Hematopoietic multipotent progenitor cell treated with erythropoietin and hydrocortisone succinate and interleukin-3 and kit ligand, for 6 days (in vitro differentiated cells): ENCODE measurements at regions not wholly inside any gene's neighbourhood (a gene's known extent, or its start where the extent isn't known, plus 50 kb on each side); places are given as distances from the start of the nearest gene placed in this dataset.
"Not testable (repeated sequence)": the region's sequence is repeated elsewhere in the genome, so short reads cannot be mapped to it uniquely, and the experiment has no call there.

ENCODE experiments used
- DNase-seq: peaks from one replicate; pipeline ENCODE4 v3.0.0-alpha.2; 2015

DNA sequence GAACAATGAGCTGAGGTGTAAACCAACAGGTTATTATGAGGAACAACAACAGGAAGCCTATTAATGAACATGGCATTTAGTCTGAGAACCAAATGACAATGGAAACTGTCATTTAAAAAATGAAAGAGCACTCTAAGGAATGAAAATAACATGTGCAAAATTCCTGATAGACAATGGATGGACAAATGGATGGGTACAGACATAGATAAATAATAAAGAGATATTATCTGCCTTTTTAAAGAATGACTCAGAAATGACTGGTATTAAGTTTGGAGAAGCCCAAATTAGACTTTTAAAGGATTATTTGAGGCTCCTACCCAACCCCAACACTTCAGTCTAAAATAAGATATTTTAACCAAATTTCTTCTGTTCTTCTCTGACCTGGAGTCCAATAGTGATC is 650.5 kb upstream of the ZNF385D start:
- DNase-seq, result no peak

DNA sequence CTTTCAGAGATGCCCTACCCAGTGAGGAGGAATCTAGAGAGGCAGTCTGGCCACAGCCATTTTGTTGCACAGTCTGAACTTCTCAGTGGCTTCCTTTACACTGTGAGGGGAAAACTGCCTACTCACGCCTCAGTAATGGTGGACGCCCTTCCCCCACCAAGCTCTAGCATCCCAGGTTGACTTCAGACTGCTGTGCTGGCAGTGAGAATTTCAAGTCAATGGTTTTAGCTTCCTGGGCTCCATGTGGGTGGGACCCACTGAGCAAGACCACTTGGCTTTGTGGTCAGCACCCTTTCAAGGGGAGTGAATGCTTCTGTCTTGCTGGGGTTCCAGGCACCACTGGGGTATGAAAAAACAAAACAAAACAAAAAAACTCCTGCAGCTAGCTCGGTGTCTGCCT is 663.2 kb upstream of the ZNF385D start:
- no peak for DNase-seq

DNA sequence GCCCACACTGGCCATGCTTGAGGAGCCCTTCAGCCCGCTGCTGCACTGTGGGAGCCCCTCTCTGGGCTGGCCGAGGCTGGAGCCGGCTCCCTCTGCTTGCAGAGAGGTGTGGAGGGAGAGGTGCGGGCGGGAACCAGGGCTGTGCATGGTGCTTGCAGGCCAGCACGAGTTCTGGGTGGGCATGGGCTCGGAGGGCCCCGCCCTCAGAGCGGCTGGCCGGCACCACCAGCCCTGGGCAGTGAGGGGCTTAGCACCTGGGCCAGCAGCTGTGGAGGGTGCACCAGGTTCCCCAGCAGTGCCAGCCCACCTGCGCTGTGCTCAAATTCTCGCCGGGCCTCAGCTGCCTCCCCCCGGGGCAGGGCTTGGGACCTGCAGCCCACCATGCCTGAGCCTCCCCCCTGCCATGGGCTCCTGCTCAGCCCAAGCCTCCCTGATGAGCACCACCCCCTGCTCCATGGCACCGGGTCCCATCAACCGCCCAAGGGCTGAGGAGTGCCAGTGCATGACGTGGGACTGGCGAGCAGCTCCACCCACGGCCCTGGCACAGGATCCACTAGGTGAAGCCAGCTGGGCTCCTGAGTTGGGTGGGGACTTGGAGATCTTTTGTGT is 665.9 kb upstream of the ZNF385D start:
- DNase-seq, result not testable (repeated sequence)

DNA sequence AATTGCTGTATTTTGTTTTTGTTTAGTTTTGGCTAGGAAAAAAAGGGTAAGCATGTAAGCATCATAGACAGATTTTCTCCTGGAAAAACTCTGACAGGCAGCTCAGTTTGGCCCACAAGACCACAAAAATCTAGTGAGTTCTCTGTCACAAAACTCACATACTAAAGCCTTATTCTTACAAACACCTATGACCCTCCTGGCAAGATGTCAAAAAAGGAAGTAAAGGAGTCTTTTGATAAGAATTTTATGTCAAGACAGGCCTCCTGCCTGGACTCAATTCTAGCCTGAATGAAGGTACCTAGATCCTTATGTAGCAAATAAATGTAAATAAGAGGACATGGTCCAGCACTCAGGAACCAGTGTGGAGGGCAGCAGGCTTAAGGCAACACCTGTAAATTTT is 668.3 kb upstream of the ZNF385D start:
- DNase-seq, result peak; percentile 25

DNA sequence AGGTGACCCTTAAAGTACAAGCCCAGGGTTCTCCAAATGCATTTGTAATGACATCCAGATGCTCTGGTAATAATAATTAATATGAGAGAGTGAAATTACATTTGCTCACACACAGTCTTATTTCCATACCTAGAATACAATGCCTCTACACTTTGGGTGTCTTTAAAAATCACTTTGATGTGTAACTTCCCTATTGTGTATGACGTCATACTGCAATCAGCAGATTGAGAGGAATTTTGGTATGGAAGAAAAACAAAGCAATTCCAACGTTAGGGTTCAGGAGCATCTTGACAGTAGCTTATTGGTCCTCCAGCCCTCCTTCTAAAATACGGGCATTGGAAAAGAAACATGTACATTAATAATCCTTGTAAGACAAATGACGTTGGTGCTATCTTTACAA is 670.6 kb upstream of the ZNF385D start:
- DNase-seq, result no peak

DNA sequence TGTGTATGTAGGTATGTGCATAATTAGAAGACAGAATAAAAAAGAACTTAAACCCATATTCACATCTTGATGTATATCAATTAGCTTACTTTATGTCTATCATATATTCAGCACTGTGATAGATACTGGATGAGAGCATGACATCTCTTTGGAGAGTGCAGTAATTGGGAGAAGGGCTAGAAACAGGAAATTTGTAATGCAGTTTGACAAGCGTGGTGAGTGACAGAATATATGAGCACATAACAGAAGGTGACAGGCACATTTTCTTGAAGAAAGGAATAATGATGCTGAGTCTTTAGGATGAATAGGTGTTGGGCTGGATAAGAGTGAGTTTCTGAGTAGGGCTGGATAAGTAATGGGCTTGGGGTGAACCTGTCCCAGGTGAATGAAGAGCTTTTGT is 680.3 kb upstream of the ZNF385D start:
- no peak for DNase-seq

DNA sequence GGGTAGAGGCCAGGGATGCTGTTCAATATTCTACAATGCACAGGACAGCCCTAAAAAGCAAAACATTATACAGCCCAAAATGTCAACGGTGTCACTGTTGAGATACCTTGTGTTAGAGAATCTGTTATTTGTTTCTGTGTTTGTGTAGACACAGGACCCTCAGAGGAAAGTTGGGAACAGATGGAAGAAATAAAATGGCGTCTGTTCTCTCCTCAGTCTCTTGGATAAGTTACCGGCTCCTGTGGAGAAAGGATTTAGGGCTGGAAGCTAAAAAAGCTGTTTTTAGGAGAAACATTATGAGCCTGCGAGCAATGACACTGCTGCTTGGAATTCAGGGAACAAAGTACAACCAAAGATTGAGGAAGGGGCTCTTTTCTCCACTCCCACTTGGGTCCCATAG is 688.6 kb upstream of the ZNF385D start:
- DNase-seq, result no peak

DNA sequence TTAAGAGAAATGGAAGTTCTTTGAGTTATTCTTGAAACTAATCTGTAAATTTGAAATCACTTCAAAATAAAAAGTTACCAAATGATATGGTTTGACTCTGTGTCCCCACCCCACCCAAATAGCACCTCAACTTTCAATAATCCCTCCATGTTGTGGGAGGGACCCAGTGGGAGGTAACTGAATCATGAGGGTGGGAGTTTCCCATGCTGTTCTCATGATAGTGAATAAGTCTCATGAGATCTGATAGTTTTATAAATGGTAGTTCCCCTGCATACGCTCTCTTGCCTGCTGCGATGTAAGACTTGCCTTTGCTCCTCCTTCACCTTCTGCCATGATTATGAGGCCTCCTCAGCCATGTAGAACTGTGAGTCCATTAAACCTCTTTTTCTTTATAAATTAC is 690.7 kb upstream of the ZNF385D start:
- no peak for DNase-seq

DNA sequence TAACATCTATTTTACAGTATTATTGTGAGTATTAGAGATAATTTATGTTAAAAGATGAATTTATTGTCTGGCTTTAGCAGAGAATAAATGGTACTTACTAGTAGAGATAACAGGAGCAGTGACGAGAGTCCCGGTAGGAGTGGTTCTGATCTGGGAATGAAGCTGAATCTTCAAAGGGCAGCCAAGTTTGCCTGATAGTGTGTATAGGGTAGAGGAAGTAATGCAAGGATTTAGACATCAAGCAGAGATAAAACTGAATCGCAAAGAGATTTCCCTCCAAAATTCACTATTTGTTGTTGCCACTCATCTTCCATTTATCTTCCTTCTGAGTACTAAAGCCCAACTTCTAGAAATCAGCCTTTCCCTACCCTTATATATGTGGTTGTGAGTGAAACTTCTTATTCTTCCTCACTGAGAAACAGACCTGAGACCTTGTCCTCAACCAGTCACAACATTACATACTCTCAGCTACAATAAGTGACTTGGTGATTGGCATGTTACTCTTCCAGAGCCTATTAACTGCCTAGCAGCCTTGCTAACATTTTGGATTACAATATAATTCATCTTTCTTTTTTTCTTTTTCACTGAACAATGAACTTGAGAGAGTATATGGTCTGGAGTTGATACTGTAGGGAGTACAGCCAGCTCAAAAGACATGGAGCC is 692.7 kb upstream of the ZNF385D start:
- DNase-seq, result no peak

DNA sequence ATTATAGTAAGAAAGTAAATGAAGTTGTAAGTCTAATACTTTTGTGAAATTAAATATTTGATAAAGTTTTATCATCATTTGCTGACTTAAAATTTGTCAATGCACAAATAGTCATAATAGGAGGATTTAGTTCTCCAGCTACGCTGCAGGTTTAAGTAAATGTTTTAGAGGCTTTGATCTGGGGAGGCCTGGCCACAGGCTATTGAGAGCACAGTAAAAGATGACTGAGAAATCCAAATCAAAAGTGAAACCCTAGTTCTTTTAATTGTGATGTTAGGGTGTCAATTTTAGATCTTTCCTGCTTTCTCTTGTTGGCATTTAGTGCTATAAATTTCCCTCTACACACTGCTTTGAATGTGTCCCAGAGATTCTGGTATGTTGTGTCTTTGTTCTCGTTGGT is 694.3 kb upstream of the ZNF385D start:
- not testable (repeated sequence) for DNase-seq

DNA sequence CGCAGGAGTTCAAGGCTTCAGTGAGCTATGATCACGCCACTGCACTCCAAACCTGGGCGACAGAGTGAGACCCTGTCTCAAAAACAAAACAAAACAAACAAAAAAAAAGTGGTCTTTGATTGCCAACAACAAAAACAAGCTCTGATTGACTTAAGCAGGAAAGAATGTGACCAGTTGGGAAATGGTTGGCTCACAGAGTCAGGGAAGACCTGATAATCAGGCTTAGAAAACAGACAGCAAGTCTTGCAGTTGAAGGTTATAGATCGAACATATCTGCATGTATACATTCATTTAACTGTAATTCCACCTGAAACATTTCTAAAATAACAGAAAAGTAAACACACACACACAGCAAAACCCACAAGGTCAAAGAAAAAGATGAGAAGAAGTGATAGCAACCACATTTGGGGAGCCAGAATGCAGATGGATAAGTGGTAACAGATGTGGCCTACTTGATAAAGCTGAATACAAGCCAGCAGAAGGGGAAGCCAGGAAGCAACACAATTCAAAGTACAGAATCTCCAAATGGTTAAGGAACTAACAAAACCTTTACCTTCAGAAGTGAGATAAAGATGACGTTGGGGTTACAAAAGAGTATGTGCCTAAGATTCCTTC is 699.9 kb upstream of the ZNF385D start:
- DNase-seq, result peak; percentile 93

DNA sequence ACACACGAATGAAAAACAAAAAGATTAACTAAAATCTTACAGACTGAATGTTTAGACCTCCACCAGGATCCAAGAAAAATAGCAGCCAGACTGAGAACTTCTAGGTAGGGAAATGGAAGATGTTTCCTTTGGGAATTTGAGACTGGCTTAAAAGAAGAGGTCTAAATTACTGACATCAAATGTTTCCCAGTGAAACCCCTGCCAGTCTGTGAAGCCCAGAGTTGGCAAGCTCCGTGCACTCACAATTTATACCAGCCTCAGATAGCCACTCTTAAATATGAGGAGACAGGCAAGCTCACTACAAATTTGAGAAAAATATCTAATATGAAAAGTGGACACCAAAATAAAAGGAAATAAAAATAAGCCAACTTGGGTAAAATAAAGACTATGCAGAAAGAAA is 700.5 kb upstream of the ZNF385D start:
- DNase-seq, result peak; percentile 25

DNA sequence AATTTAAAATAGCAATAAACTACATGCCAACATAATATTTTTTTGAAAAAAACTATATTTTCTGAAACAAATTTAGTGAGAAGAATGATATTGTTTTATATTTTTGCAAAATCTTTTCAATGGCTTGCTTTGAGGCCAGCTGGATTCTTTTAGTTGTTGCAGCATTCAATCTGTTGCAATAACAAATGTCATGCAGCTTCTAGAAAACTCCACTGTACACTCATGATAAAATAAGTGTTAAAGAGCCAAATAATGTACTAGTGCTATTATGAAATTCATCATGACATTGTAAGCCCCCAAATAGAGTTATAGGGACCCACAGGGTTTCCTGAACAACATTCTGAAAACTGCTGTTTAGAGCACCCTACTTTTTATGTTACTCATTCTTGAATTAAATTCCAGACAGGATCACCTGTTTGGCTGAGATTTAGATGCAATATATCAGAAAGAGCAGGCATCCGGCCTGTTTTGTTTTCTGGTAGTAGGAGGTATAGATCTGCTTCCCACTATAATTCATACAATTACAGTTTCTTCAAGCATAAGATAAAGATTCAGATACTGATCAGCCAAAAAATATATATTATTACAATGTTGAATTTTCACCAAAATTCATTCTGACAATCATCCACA is 703.0 kb upstream of the ZNF385D start:
- no peak for DNase-seq

DNA sequence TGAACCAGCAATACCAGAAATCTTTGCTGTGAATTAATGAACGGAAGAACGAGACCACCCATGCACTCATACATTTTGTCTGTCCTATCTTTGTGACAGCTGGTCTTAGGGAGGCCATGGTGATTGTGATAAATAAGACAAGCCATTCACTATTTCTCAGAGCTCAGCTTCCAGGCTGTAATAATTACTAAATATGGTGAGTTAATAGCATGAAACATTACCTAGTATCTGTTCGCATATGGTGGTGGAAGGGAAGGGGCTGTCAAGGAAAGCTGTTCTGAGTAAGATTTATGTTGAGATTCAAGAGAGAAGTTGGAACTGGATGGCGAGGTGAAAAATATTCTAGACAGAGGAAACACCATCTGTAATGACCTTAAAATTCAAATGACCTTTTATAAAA is 719.0 kb upstream of the ZNF385D start:
- DNase-seq, result no peak

DNA sequence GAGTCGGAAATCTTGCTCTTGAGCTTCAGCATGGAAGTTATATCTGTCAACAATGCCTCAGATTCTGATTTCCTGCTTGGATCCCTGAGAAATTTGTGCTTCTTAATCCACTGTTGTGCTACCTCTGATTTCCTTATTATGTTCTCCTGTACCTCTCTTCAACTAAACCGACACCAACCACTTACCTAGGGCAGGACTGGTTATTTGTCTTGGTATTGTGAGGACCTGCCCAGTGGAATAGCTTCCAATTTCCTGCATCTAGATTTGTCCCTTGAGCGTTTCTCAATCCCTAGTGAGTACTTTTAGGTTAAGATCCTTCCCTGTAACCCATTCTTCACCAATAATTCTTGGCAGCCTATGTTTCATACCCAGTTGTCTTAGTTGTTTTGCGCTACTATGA is 720.5 kb upstream of the ZNF385D start:
- DNase-seq, result no peak

DNA sequence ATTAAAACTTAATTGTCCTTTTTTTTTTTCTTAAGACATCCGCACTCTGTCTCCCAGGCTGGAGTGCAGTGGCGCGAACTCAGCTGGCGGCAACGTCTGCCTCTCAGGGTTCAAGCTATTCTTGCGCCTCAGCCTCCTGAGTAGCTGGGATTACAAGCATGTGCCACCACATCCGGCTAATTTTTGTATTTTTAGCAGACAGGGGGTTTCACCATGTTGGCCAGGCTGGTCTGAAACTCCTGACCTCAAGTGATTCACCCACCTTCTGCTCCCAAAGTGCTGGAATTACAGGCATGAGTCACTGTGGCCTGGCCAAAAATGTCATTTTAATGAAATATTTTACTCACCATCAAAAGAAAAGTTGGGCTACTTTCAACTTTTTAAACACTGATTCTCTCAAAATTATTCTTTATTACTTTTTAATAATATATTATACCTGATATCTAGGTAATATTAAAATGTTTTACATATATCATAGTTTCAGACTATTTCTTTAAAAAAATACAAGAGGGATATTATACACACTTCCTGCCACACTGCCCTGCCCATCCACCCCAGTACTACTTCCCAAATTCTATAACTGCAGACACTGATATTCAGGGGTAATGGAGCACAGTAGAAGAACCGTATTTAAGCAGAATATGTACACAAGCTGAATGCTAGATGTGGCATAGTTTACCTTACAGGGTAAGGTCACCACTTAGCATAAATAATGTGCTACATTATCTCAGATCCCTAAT is 723.9 kb upstream of the ZNF385D start:
- no peak for DNase-seq

DNA sequence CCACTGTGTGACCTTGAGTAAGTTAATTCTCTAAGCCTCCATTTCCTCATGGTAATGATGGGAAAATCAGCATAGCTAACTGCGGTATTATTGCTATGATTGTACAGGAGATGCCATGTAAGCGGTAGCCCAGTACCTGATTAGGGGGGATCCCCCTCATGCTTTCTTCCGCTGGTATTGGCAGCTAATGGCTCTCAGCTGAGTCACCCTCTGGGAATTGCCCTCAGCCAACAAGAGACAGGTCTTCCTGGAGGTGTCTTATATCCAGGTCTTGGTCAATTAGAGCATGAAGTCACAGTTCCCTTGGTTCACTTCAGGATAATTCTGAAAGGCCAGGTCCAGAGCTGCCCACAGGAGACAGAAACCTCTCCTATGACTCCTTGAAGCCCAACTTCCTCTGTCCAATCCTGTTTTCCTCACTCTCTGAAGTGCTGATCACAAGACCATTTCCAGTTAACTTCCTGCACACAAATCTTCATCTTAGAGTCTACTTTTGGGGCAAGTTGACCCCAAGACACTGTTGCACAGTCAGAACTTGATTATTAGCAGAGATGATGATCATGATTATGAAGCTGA is 724.7 kb upstream of the ZNF385D start:
- DNase-seq, result no peak

DNA sequence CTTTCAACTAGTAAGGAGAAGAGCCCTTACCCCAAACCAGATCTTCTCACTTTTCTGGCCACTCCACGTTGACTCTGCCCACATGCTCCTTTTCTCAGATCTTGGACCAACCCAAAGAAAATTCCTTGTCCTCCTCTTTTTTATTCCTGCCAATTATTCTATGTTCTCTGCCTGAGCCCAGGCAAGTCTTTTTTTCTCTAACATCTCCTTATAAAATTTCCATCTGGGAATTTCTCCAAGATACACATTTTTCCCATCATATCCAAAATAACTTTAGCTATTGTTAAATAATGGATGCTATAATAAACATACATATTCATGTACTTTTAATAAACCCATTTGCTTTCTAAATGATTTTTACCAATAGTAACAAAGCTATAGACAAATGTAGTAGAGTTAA is 726.0 kb upstream of the ZNF385D start:
- DNase-seq, result no peak

DNA sequence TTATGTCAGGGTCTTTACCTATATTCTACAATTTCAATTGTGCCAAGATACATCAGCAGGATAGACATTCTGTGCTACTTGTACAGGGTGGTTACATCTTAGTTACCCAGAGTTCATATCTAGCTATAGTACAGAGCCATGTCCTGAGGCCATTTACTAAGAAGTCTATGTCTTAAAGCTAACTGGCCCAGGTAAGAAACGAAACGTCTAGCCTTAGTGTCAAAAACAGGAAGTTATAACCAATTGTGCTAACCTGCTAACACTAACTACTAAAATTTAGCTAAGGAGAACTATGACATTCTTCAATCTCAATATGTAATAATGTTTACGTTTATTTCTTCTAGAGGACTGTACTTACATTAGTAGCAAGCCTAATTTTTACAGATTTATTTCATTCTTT is 717.2 kb upstream of the UBE2E2 start:
- no peak for DNase-seq

DNA sequence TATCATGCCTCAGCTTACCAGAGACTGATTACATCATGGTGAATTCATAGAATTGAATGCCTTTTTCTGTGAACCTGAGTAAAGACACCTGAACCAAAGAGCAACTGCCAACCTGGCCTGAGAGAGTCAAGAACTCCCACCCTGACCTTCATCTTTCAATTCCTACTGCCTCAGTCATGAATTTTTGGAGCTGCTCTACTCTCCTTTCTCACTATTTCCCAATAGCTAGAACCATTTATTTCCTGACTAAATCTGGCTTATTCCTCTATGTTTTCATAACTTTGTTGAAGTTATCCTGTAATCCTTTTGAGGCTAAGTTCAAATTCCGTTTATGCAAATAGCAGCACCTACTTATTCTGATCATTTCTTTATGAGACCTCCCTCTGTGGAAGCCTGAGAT is 712.4 kb upstream of the UBE2E2 start:
- no peak for DNase-seq

DNA sequence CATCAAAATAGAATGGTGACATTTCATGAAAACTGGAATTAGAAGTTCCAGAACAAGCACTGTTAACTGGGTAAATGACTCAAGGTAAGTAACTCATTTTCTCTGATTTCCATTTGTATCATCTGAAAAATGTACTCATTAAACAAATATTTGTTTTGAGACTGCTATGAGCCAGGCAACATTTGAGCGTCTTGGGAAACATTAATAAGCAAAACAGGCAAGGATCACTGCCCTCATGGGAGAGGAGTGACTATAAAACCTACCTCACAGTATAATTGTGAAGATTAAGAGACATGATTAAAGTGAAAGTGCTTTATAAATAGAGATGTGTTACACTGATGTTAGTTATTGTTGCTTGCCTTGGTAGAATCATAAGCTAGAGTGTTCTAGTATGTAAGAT is 711.8 kb upstream of the UBE2E2 start:
- no peak for DNase-seq

DNA sequence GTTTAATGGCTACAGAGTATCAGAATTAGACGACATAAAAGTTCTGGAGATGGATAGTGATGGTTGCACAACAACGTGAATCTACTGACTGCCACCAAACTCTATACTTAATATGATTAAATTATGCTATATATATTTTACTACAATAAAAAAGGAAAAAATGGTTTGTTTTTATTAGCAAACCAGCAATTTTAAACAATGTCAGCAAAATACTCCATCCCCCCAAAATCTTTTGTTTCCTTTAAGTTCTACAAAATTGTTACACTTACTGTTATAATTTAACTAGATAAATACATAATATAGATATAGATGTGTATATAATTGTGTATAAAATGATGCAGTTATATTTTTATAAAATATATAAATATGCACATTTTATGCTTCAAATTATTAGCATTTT is 710.8 kb upstream of the UBE2E2 start:
- DNase-seq, result no peak

DNA sequence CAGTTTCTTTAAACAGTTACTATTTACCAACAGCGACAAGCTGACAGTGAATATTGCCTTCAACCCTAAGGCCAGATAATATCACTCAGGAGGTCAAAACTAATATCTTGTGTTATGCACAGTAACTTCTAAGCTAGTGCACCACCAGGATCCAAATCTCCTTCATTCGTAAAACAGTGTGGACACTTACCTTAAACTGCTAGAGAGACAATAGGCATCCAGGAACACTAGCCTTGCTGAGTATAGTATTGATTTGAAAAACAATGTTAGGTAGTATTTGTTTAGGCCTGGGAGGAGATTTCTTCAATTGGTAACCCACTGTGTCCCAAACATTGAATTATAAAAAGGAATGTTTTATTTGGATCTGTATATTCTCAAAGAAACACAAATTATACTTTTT is 707.9 kb upstream of the UBE2E2 start:
- no peak for DNase-seq
